NCI-H1436 treated with DMSO at 0.1 percent for 48 hours (cell line): ENCODE measurements at regions not wholly inside any gene's neighbourhood (a gene's known extent, or its start where the extent isn't known, plus 50 kb on each side); places are given as distances from the start of the nearest gene placed in this dataset.
"Not testable (repeated sequence)": the region's sequence is repeated elsewhere in the genome, so short reads cannot be mapped to it uniquely, and the experiment has no call there.

Experiments used
- DNase-seq: peaks from one replicate; lab custom pipeline; 2025; lab: John Stamatoyannopoulos, UW

GRCh38 chr16:79834003-79834402, 233.5 kb upstream of the MAF start:
- not testable (repeated sequence) for DNase-seq

- DNase-seq: no peak
Measured at GRCh38 chr16:79833559-79833958, 233.0 kb upstream of the MAF start.

- no peak for DNase-seq
Measured at GRCh38 chr16:79826732-79827475, 226.4 kb upstream of the MAF start.

- no peak for DNase-seq
Measured at GRCh38 chr16:79825002-79825401, 224.5 kb upstream of the MAF start.

GRCh38 chr16:79823639-79824038, 223.1 kb upstream of the MAF start:
- no peak for DNase-seq

- no peak for DNase-seq
Measured at GRCh38 chr16:79821911-79822310, 221.4 kb upstream of the MAF start.

GRCh38 chr16:79816081-79816497, 215.6 kb upstream of the MAF start:
- no peak for DNase-seq

GRCh38 chr16:79815049-79815448, 214.5 kb upstream of the MAF start:
- DNase-seq: no peak

GRCh38 chr16:79814124-79814523, 213.6 kb upstream of the MAF start:
- no peak for DNase-seq

- no peak for DNase-seq
Measured at GRCh38 chr16:79811541-79811940, 211.0 kb upstream of the MAF start.

- DNase-seq: no peak
Measured at GRCh38 chr16:79810449-79811189, 210.1 kb upstream of the MAF start.

GRCh38 chr16:79809376-79809775, 208.8 kb upstream of the MAF start:
- no peak for DNase-seq

GRCh38 chr16:79808731-79809130, 208.2 kb upstream of the MAF start:
- no peak for DNase-seq

GRCh38 chr16:79806757-79807156, 206.2 kb upstream of the MAF start:
- no peak for DNase-seq

- no peak for DNase-seq
Measured at GRCh38 chr16:79805621-79806020, 205.1 kb upstream of the MAF start.

GRCh38 chr16:79801646-79802045, 201.1 kb upstream of the MAF start:
- DNase-seq: no peak

- no peak for DNase-seq
Measured at GRCh38 chr16:79800016-79800608, 199.6 kb upstream of the MAF start.

- DNase-seq: no peak
Measured at GRCh38 chr16:79798416-79799053, 198.0 kb upstream of the MAF start.

- DNase-seq: no peak
Measured at GRCh38 chr16:79797486-79797885, 196.9 kb upstream of the MAF start.

GRCh38 chr16:79795556-79795955, 195.0 kb upstream of the MAF start:
- DNase-seq: no peak

- DNase-seq: no peak
Measured at GRCh38 chr16:79794941-79795340, 194.4 kb upstream of the MAF start.

- no peak for DNase-seq
Measured at GRCh38 chr16:79792664-79793351, 192.3 kb upstream of the MAF start.
